ENCODE measurements at regions not wholly inside any gene's neighbourhood (a gene's known extent, or its start where the extent isn't known, plus 50 kb on each side); places are given as distances from the start of the nearest gene placed in this dataset.

DNA sequence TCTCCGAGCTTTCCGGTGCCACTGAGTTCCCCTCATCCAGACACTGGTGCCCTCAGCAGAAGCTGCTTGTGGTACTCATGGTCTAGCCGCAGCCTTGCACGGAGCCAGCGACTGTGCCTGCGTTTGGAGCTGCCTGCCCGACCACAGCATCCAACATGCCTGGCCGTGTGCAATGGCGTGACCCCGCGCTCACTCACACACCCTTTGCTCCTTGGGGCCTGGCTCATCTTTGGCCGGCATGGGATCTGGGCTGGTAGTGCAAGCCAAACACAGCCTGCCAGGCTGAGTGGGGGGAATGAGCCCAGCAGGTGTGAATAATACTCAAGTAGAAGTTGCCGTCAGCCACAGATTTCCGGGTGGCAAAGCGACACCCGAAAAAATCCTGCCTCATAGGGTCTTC lies 1178.7 kb upstream of the GBE1 start:
- no peak for DNase-seq (ENCODE audit: low read depth in 2 of 2)

DNA sequence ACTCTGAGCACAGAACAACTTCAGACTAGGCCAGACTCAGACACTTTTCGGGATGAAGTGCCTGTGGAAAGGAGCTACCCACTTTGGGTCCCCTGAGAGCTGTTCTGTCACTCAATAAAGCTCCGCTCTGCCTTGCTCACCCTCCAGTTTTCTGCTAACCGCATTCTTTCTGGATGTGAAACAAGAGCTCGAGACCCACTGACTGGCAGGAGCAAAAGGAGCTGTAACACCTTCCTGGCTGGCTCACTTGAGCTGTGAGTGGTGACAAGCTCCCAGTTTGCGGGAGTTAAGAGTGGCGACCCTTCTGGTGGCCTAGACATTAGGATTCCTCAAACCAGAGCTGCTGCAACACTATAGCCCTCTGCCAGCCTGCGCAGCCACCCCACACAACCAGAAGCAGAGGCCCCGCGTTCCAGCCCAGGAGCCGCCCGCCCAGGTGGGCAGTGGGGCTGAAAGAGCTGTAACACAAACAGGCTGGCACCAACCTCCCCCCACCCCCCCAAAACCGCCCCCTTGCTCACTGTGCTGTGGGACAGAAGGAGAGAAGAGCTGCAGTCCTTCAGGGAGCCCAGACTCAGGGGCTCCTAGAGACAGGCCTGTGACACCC lies 1178.1 kb upstream of the GBE1 start:
- no peak for DNase-seq (ENCODE audit: low read depth in 2 of 2)

DNA sequence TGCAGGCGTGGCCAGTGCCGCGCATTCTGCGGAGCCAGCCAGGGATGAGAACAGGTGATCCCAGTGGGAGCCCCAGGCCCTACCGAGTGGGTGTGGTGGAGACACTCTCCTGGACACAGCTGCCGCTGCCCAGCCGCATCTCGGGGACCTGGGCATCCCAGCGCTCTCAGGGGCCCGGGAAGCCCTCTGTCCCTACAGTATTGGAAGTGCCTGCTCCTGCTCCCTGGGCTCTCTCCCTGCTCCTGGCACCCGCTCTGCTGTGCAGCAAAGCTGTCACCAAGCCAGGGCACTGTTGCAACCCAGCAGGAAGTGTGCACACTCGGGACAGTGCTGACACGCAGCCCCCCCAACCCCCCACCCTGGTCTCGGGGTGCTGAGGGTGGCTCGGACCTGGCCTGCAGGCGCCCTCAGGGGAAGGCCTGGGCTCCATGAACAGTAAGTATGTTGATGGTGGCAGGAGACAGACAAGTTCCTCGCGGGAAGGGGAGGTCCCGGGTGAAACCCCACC lies 1177.4 kb upstream of the GBE1 start:
- no peak for DNase-seq (ENCODE audit: low read depth in 2 of 2)

DNA sequence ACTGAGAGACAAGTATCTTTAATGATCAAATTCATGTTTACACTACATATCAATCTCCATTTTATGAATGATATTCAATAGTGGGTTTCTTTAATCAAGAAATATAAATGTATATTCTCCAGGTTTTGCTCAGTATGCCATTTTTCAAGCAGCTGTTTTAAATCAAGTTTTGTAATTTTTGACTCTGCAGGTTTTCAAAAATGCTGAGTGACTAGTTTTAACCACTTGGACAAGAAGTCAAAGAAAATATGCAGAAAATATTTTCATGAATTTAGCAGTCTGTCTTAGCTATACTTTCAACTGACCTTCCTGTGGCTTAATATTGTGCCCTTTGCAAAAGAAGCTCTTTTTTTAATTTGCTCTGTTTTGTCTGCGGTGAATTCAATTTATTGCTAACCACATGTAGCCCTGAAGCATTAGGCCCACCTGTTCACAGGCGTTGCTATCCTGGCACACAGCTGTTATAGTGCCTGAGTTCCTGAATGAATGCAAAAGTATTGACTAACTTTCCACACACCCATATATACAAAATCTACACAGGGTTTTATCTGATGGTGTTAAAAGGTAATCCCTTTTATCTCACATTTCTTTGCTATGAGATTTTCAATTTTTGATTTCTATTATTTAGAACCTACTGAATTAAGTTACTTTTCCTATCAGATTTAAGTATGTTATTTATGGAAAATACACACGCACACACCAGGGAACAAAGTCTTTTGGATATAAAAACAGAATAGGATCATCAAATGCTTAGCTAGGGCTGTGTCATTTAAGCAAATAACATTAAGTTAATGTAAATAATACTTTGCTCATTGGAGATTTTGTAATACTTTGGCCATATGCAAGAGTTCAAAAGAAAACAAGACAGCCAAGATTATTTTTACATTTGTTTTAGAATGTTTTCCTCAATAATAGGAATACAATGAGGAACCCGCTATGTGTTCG lies 1166.1 kb upstream of the GBE1 start:
- no peak for DNase-seq (ENCODE audit: low read depth in 2 of 2)

DNA sequence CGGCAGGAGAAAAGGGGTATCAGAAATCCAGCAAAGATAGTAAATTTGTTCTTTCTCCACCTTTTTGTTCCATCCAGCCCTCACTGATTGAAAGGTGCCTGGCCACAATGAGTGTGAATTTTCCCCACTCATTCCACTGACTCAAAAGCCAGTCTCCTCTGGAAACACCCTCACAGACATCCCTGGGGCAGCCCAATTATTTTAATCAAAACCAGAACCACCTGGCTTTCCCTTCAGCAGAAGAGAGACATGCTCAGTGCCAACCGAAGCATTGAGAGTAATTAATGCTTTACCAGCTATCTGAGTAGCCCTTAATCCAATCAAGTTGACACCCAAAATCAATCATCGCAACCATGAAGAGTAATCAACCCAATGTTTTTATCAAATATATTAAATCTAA lies 1129.6 kb upstream of the GBE1 start:
- no peak for DNase-seq (ENCODE audit: low read depth in 2 of 2)

DNA sequence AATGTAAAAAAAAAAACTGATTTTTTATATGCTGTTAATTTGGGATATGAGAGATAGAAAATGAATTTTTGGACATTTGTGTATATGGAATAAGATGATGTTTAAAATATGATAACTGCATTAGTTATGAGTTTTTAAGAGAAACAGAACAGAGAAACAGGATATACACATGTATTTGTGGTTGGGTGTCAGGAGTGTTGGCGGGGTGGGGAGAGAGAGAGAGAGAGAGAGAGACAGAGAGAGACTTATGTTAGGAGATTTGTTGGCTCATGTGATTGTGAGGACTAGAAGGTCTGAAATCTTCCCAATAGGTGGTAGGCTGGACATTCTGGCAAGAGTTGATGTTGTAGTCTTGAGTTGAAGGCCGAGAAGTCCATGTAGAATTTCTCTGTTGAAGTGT lies 1121.6 kb upstream of the GBE1 start:
- no peak for DNase-seq (ENCODE audit: low read depth in 2 of 2)

DNA sequence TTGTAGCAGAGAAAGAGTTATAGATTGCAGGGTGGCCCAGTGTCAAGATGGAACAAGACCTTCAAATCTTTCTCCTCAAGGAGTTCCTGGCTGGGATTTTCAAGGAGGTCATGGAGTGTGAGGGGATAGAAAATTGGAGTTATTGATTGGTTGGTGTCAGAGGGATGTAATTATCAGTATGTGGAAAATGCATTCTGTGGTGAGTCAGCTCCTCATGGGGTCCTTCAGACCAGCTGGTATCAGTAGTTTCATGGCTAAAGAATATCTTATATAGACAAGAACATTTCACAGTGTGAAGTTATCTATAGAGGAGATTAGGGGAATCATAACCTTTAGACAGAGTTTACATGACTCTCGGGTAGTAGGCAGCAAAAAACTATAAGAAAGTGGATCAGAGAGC lies 1114.0 kb upstream of the GBE1 start:
- DNase-seq (ENCODE audit: low read depth in 2 of 2), result no peak

DNA sequence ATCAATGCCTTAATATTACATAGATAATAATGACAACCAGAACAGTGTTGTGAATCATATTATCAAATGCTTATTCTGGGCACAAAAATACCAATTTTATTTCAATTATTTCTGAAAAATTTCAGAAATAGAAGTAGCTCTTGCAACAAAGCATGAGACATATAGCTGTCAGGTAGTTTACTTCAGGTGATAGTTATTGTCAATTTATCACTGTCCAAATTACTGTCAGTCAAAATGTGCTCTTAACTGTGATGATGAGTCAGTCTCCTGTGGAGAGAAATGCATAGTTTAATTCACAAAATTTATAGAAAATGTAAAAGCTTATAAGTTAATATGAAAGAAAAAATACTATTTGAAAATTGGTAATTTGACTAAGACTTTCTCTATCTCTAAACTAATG lies 1078.4 kb upstream of the GBE1 start:
- no peak for DNase-seq (ENCODE audit: low read depth in 2 of 2)

DNA sequence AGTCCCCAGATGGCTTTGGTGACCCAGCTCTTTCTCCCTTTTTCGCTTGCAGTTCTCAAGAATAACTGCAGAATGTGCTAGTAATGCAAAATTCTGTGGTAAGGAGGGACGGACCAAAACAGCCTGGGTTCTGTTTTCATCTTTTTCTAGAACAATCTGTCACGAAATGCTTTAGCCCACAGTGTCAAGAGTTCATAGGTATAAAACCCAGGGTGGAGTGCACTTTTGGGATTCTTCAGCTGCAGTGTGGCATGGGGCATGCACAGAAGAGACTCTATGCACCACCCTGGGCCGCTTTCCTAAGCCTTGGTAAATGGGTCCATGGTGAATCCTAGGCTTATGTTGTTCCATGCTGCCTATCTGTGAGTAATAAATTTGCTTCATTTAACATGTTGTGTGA lies 1072.7 kb upstream of the GBE1 start:
- DNase-seq (ENCODE audit: low read depth in 2 of 2), result no peak

DNA sequence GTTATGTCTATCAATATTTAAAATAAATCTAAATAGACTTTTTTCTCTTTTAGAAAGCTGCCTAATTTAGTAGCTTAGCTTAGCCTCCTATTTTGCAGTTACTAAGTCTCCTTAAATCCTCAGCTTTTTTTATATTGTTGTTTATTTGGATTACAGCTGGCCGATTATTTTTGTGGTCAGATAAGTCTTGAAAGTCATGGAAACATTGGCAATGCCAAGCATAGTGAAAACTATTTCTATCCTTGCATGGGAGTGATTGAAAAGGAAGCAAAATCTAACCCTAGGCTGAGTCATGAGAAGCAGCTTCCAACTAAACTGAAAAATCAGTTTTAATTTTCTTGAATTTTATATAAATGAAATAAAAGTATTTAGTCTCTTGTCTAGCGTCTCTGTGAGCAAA lies 1063.0 kb upstream of the GBE1 start:
- no peak for DNase-seq (ENCODE audit: low read depth in 2 of 2)

DNA sequence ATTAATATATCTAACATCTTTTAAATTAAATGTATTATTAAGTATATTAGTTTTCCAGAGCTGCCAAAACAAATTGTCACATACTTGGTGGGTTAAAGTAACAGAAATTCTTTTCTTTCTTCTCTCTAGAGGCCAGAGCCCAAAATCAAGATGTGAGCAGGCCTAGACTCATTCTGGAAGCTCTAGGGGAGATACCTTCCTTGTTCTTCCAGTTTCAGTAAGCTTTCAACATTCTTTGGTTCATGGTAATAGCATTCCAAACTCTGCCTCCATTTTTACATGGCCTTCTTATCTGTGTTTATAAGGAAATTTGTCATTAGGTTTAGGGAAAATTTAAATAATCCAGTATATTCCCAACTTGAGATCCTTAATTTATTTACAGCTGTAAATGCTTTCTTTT lies 1054.6 kb upstream of the GBE1 start:
- no peak for DNase-seq (ENCODE audit: low read depth in 2 of 2)

DNA sequence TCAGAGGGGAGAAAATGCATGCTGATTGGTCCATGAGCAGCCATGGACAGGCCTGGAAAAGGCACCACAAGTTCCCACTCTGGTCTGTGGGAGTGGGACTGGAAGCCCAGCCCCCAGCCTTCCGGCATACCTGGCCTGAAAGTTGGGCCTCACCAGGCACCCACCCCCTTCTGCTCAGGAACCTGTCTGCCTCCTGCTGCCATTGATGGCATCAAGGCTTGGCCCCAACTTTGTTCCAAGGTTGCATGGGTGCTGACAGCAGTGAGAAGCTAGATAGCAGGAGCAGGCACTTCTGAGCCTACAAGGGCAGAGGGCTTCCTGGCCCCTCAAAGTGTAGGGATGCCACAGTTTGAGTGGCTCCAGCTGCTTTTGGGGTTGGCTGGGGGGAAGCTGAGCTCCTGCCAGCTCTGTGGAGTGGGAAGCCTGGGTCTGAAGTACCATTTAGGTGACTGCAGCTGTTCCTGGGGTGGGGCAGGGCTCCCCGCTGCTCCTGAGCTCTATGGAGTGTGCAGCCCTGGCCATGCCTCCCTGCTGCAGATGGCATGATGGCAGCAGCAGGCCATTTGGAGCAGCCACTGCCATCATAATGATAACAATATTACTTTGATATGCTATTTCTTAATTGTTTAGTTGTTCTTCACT lies 1054.1 kb upstream of the GBE1 start:
- DNase-seq (ENCODE audit: low read depth in 2 of 2), result no peak

DNA sequence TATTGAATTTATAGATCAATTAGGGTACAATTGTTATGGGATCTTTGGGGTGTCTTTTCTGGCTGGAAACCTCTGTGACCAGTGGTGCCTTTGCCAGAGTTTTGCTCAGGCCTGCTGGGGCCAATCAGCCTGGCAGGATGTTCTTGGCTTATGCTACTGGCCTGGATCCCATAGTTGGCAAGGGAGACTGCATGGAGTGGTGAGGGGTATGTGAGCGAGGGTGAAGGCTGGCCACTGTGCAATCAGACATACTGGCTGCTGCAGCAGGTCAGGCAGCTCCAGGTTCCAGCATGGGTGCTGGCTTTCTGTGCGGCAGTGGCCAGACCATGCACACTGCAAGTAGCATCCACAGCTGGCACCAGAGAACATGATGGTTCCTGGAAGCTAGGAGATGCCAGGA lies 1053.2 kb upstream of the GBE1 start:
- DNase-seq (ENCODE audit: low read depth in 2 of 2), result no peak

DNA sequence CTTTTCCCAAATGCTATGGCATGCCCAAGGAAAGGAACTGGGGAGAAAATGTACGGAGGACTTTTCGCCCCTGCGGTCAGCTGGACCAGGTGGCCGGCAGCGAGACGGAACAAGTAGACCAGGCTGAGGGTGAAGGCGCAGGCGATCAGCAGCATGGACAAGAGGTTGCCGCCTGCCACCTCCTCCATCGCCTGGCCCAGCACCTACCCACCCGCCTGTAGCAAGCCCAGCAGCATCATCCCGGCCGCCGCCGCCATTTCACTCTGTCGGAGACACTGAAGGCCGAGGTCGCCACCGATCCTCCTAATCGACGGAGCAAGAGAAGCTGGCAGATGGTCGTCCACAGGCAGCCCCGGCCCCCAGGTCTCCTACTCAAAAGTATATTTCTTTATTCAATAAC lies 1046.3 kb upstream of the GBE1 start:
- no peak for DNase-seq (ENCODE audit: low read depth in 2 of 2)

DNA sequence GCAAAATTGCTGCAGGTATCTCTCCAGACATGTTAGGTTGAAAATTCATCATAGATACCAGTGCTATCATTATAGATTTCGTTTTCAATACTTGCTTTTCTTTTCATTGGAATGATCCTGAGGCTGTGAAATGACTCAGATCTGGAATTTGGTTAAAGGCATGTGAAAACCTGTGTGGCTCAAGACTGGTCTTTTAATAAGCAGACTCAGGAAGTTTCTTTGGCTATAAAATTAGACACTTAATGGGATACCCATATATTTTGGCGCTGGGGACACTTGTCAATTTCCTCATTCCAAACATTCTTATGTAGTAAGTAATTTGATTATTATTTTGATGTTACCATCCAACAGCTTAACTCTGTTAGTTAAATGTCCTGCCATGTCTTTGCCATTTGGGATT lies 1041.1 kb upstream of the GBE1 start:
- no peak for DNase-seq (ENCODE audit: low read depth in 2 of 2)

DNA sequence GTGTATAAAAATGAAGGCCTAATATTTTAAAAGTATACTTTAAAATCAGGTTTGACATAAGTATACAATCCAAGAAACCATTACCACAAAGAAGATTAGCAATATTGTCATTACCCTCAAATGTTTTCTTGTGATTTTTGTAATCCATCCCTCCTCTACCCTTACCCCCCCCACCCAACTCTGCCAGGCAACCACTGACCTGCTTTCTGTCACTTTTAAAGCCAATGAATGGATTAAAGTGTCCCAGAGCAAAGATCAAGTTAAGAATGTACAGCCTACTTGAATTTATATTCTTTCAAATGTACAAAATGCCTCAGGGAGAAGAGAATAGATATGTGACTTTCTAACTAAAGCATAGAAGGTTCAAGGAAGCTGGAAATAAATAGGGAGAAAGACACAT lies 1038.8 kb upstream of the GBE1 start:
- no peak for DNase-seq (ENCODE audit: low read depth in 2 of 2)

DNA sequence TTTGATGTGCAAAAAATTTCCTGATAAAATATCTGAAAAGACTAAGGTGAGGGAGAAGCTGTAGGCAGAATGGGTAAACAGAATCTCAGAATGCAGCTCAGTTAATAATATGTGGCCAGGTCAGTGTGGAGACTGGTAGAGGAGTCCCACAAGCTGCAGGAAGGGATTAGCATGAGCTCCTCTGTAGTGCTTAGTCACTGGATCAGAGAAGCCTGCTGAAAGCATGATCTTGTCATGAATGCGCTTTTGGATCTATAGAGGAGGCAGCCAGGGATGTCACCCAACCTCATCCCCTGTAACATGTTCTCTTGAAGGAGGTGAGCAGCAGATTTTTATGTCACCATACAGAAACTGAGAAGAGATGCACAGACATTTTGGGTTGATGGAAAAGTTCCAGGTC lies 1035.3 kb upstream of the GBE1 start:
- DNase-seq (ENCODE audit: low read depth in 2 of 2), result no peak

DNA sequence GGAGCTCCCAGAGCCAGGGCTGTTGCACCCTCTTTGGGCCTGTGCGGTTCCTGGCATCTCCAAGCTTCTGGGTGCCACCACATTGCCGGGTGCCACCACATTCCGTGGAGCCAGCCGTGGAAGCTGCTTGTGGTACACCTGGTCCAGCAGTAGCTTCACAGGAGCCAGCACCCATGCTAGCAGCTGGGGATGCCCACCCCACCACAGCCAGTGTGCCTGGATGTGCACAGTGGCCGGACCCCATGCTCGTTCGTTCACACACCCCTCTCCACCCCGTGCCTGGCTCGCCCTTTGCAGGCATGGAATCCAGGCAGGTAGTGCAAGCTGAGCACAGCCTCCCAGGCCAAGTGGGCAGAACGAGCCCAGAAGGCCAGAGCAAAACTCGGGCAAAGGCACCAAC lies 1029.8 kb upstream of the GBE1 start:
- DNase-seq (ENCODE audit: low read depth in 2 of 2), result no peak

DNA sequence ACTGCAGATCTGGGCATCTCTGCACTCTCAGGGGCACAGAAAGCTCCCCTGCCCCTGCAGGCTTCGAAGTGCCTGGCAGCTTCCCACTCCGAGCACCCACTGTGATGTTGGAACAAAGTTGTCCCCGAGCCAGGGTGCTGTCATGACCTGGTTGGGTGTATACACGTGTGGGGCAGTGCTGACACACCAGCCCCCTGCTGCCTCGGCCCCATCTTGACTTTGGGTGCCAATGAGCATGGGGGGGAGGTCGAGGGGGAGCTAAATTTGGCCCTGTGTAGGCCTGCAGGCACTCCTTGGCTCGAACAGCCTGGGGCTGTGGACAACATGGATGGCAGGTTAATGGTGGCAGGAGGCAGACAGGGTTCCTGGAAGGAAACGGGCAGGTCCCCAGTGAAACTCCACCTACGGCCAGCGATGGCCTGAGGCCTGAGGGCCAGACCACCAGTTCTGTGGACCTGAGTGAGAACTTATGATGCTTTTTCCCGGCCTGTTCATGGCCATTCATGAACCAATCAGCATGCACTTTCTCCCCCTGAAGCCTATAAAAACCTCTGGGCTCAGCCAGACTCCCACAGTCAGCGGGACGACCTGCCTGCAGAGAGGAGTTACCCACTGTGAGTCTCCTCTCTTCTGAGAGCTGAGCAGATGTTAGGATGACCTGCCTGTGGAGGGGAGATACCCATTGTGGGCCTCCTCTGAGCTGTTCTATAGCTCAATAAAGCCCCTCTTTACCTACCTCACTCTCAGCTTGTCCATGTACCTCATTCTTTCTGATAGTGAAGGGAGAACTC lies 1029.1 kb upstream of the GBE1 start:
- DNase-seq (ENCODE audit: low read depth in 2 of 2), result no peak

DNA sequence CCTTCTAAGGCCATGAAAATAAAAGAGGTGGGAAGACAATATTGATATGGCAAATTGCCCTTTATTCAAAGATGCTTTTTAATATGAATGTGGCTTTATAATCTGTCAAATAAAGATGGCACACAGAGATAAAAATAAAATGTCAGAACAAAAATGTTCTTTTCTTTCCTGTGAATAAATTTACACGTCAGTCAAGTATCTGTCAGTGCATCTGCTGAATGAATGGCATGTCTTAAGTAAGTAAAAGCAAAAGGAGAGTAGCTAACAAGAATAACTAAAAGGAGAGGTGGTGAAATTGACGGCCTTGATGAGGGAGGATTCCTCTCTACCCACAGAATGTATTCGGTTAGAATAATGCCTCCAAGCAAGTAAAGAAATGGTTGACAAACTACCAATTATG lies 1021.7 kb upstream of the GBE1 start:
- no peak for DNase-seq (ENCODE audit: low read depth in 2 of 2)

DNA sequence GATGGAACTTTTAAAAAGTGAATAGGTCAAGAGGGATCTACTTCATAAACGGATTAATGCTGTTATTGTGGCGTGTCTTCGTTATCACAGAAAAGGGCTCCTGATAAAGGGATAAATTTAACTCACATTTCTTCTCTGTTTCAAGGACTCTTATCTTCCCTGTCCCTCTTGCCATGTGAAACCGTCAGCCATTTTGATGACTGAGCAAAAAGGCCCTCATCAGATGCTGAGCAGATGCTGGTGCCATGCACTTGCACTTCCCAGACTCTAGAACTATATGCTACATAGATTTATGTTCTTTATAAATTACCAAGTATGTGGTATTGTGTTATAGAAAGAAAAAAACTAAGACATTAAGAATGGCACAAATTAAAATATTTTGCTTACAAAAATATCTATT lies 1011.8 kb upstream of the GBE1 start:
- DNase-seq (ENCODE audit: low read depth in 2 of 2), result no peak

DNA sequence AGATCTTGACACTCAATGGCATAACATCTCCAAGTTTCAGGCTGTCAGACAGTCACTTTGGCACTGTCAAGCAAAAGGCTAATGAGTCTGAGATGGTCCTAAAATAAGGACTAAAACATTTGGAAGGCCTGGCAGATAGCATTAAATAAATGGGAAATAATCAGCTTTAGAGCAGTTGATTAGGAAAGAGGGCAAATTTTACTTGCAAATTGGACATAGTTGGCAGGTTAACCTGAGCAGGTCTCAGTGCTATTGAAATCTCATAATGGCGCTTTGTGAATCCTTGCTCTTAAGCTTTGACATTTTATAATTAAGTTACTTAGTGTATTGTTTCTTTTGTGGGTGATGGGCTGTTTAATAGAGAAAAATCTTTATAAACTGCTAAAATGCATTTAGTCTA lies 1003.1 kb upstream of the GBE1 start:
- DNase-seq (ENCODE audit: low read depth in 2 of 2), result no peak

Measured in stimulated activated CD8-positive, alpha-beta memory T cell treated with anti-CD3 and anti-CD28 coated beads, Interleukin-2, amount 100 ng/mL, for 48 hours (primary cell).